ENCODE measurements at regions not wholly inside any gene's neighbourhood (a gene's known extent, or its start where the extent isn't known, plus 50 kb on each side); places are given as distances from the start of the nearest gene placed in this dataset.

GRCh38 chr3:59540241-59540640, 490.4 kb upstream of the CFAP20DC start:
- Histone ChIP-seq H3K9me3 (no peaks in the 10 kb centered on the region), H3K27ac (no peak overlapping the region), H3K27me3 (no peaks in the 10 kb centered on the region), H3K36me3 (no peaks in the 10 kb centered on the region), H3K4me3 (no peak overlapping the region), H3K4me1 (peaks cover 0 to 7% (median 0%) of the 10 kb centered on the region in 4 donors)
- TF ChIP-seq EP300 (IDR thresholded peaks at IDR 0.05) (no peak), CTCF (IDR thresholded peaks at IDR 0.05) (no peak), POLR2A (IDR thresholded peaks at IDR 0.05) (no peak)
- WGBS, 2 donors = 46 to 49% methylated on average over 3 of the region's 3 CpGs
- DNase-seq (ENCODE audit: low spot score in 2 of 2) = no peak

- no peak for DNase-seq (ENCODE audit: low spot score in 2 of 2)
- H3K27ac ChIP-seq = no peak overlapping the region
- no peaks in the 10 kb centered on the region for H3K9me3 ChIP-seq
- no peaks in the 10 kb centered on the region for H3K27me3 ChIP-seq
- TF ChIP-seq EP300 (IDR thresholded peaks at IDR 0.05) = no peak
- TF ChIP-seq CTCF (IDR thresholded peaks at IDR 0.05) = no peak
- no peak overlapping the region for H3K4me3 ChIP-seq
- H3K36me3 ChIP-seq = no peaks in the 10 kb centered on the region
- 85% methylated on average over 10 of the region's 10 CpGs for WGBS, 2 donors
- H3K4me1 ChIP-seq = peaks cover 0 to 7% (median 0%) of the 10 kb centered on the region in 4 donors
Observed at GRCh38 chr3:59538753-59539432, 489.1 kb upstream of the CFAP20DC start.

GRCh38 chr3:59535791-59536221, 486.0 kb upstream of the CFAP20DC start:
- H3K4me1 ChIP-seq = peaks cover 0 to 7% (median 0%) of the 10 kb centered on the region in 4 donors
- no peak overlapping the region for H3K27ac ChIP-seq
- H3K9me3 ChIP-seq = no peaks in the 10 kb centered on the region
- 13 to 38% methylated on average over 1 of the region's 1 CpG for WGBS, 2 donors
- H3K4me3 ChIP-seq = no peak overlapping the region
- DNase-seq (ENCODE audit: low spot score in 2 of 2) = no peak
- H3K36me3 ChIP-seq = no peaks in the 10 kb centered on the region
- TF ChIP-seq POLR2A (IDR thresholded peaks at IDR 0.05) (no peak), EP300 (IDR thresholded peaks at IDR 0.05) (no peak), CTCF (IDR thresholded peaks at IDR 0.05) (no peak)
- no peaks in the 10 kb centered on the region for H3K27me3 ChIP-seq

GRCh38 chr3:59531994-59532393, 482.2 kb upstream of the CFAP20DC start:
- Histone ChIP-seq H3K27ac (no peak overlapping the region), H3K36me3 (no peaks in the 10 kb centered on the region), H3K9me3 (no peaks in the 10 kb centered on the region), H3K4me3 (no peak overlapping the region), H3K4me1 (no peaks in the 10 kb centered on the region), H3K27me3 (no peaks in the 10 kb centered on the region)
- WGBS, 2 donors = 35 to 50% methylated on average over 2 of the region's 2 CpGs
- DNase-seq (ENCODE audit: low spot score in 2 of 2) = no peak
- TF ChIP-seq POLR2A (IDR thresholded peaks at IDR 0.05) (no peak), CTCF (IDR thresholded peaks at IDR 0.05) (no peak), EP300 (IDR thresholded peaks at IDR 0.05) (no peak)

DNA sequence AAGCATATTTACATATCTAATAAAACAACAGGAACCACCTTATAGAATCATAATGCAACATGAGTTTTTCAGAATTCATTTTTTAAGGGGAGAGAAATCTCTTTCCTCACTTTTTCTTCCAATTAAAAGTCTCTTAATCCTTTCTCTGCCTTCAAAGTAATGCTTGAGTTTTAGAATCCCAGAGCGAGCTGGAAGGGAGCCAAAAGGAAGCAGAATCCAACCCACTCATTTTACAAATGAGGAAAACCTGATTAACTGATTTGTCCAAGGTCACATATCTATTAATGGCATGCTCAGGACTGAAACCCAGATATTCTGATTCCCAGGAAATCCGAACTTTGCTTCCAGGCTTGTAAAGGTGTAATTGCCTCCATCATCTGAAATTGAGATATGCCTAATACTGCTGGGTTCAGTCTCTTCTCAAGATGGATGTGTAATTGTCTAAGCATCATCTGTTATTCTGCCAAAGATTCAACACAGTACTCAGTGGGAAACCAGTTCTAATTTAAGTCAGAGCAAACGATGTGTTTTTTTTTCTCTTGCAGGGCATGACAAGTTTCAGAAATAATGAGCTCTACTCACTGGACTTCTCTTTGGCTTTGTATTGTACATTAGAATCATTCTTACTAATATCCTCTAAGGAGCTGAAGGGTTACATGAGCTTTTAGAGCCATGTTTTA, 481.4 kb upstream of the CFAP20DC start:
- no peak for TF ChIP-seq EP300 (IDR thresholded peaks at IDR 0.05)
- no peak for TF ChIP-seq CTCF (IDR thresholded peaks at IDR 0.05)
- TF ChIP-seq POLR2A (IDR thresholded peaks at IDR 0.05) = no peak
- H3K27me3 ChIP-seq = no peaks in the 10 kb centered on the region
- no peaks in the 10 kb centered on the region for H3K9me3 ChIP-seq
- no peak overlapping the region for H3K4me3 ChIP-seq
- 44 to 47% methylated on average over 3 of the region's 3 CpGs for WGBS, 2 donors
- no peak overlapping the region for H3K27ac ChIP-seq
- H3K4me1 ChIP-seq = no peaks in the 10 kb centered on the region
- no peak for DNase-seq (ENCODE audit: low spot score in 2 of 2)
- H3K36me3 ChIP-seq = no peaks in the 10 kb centered on the region
